ENCODE measurements at regions not wholly inside any gene's neighbourhood (a gene's known extent, or its start where the extent isn't known, plus 50 kb on each side); places are given as distances from the start of the nearest gene placed in this dataset.

DNA sequence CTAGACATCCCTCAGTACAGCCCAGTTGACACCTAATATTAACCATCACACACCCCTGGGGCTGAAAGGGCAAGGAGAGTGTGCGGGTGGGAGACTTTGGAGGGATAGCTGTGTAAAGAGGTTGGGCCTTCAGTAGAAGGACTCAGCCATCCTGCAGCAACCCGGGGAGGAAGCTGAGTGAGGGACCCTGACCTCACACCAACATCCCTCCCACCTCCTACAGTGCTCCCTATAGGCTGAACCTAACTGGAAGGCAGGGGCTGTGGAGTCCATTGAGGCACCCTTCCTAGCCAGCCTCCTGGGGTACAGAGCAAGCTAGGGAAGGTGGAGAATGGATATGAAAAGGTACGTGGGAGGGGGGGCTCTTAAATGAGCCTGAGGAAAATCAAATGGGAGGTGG is 276.3 kb downstream of the PTTG2 start:
- TF ChIP-seq, protein P1, sequence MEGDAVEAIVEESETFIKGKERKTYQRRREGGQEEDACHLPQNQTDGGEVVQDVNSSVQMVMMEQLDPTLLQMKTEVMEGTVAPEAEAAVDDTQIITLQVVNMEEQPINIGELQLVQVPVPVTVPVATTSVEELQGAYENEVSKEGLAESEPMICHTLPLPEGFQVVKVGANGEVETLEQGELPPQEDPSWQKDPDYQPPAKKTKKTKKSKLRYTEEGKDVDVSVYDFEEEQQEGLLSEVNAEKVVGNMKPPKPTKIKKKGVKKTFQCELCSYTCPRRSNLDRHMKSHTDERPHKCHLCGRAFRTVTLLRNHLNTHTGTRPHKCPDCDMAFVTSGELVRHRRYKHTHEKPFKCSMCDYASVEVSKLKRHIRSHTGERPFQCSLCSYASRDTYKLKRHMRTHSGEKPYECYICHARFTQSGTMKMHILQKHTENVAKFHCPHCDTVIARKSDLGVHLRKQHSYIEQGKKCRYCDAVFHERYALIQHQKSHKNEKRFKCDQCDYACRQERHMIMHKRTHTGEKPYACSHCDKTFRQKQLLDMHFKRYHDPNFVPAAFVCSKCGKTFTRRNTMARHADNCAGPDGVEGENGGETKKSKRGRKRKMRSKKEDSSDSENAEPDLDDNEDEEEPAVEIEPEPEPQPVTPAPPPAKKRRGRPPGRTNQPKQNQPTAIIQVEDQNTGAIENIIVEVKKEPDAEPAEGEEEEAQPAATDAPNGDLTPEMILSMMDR (IDR thresholded peaks at IDR 0.05; ENCODE audit: insufficient read depth, low read length, poor library complexity, severe bottlenecking) = no peak
- TF ChIP-seq EZH2phosphoT487 (conservative IDR thresholded peaks at IDR 0.05; ENCODE audit: low read length) = no peak

All from SU-DHL-6 (cell line).